IMR-90 (cell line): ENCODE measurements at regions not wholly inside any gene's neighbourhood (a gene's known extent, or its start where the extent isn't known, plus 50 kb on each side); places are given as distances from the start of the nearest gene placed in this dataset.

Source experiments
- ATAC-seq: fragments of 200-7000 bp; cut with Tn5 transposase; 2 replicates; pipeline ENCODE4 v1.9.1; 2020; ENCODE audit warnings: low read depth, mild to moderate bottlenecking, moderate library complexity
- BruUV-seq: library from RNA; stranded (reverse); fragments of 400-500 nt; replicated peaks from 2 replicates; lab custom pipeline; 2021; lab: Mats Ljungman, UMichigan
- CTCF ChIA-PET: fragments of 300-600 bp; formaldehyde crosslinking; extraction: SDS; loops from one replicate; lab custom pipeline; 2021; ENCODE audit warnings: antibody characterized with exemption; lab: Yijun Ruan, JAX
- POLR2A ChIA-PET: fragments of 300-600 bp; sonication (Branson Sonifier 250); formaldehyde crosslinking; loops from one replicate; lab custom pipeline; 2022; ENCODE audit warnings: antibody characterized with exemption; ENCODE audit not compliant: unreplicated experiment; lab: Charles Lee
- DNase-seq: peaks from one replicate; pipeline ENCODE4 v3.0.0; 2013
- H2AFZ ChIP-seq: replicated peaks from 2 replicates; pipeline ENCODE3; 2013; ENCODE audit warnings: low read length, mild to moderate bottlenecking; ENCODE audit not compliant: poor library complexity
- H2AK5ac ChIP-seq: 2 replicates; pipeline ENCODE4 v1.6.1; 2013; ENCODE audit warnings: low read depth, low read length, inconsistent platforms
- H2AK9ac ChIP-seq: replicated peaks from 2 replicates; pipeline ENCODE3; 2013; ENCODE audit warnings: mild to moderate bottlenecking, low read depth, low read length, moderate library complexity; ENCODE audit not compliant: poor library complexity
- H2BK120ac ChIP-seq: 2 replicates; pipeline ENCODE4 v1.6.1; 2013; ENCODE audit warnings: low read depth, low read length, inconsistent platforms
- H2BK15ac ChIP-seq: 3 replicates; pipeline ENCODE4 v1.6.1; 2013; ENCODE audit warnings: low read depth, low read length, inconsistent platforms
- H2BK20ac ChIP-seq: 2 replicates; pipeline ENCODE4 v1.6.1; 2013; ENCODE audit warnings: low read depth, mild to moderate bottlenecking, inconsistent platforms, low read length, moderate library complexity
- H2BK5ac ChIP-seq: 2 replicates; pipeline ENCODE4 v1.6.1; 2013; ENCODE audit warnings: mild to moderate bottlenecking, low read depth, low read length, inconsistent platforms; ENCODE audit not compliant: poor library complexity, severe bottlenecking
- H3K14ac ChIP-seq: replicated peaks from 2 replicates; pipeline ENCODE4 v1.6.1; 2013; ENCODE audit warnings: low read depth, low read length, inconsistent platforms
- H3K18ac ChIP-seq: 2 replicates; pipeline ENCODE4 v1.6.1; 2013; ENCODE audit warnings: low read depth, low read length, control low read depth
- H3K23ac ChIP-seq: 2 replicates; pipeline ENCODE4 v1.6.1; 2013; ENCODE audit warnings: low read depth, low read length, inconsistent platforms
- H3K27ac ChIP-seq: 2 replicates; pipeline ENCODE4 v1.5.1; 2013; ENCODE audit warnings: mild to moderate bottlenecking, control low read depth, low read length; ENCODE audit not compliant: insufficient read depth
- H3K27me3 ChIP-seq: 2 replicates; pipeline ENCODE4 v1.6.1; 2013; ENCODE audit warnings: low read length; ENCODE audit not compliant: control insufficient read depth, insufficient read depth
- H3K36me3 ChIP-seq: 2 replicates; pipeline ENCODE4 v1.6.1; 2013; ENCODE audit warnings: low read length, mixed read lengths; ENCODE audit not compliant: control insufficient read depth, insufficient read depth
- H3K4ac ChIP-seq: 2 replicates; pipeline ENCODE4 v1.6.1; 2013; ENCODE audit warnings: low read depth, low read length, inconsistent platforms
- H3K4me1 ChIP-seq: 2 replicates; pipeline ENCODE4 v1.6.1; 2013; ENCODE audit warnings: low read length, mixed read lengths; ENCODE audit not compliant: control insufficient read depth, insufficient read depth
- H3K4me2 ChIP-seq: 2 replicates; pipeline ENCODE4 v1.6.1; 2013; ENCODE audit warnings: low read depth, mild to moderate bottlenecking, control low read depth, low read length, moderate library complexity
- H3K4me3 ChIP-seq: 2 replicates; pipeline ENCODE4 v1.5.1; 2013; ENCODE audit warnings: low read depth, mild to moderate bottlenecking, control low read depth, low read length, moderate library complexity; ENCODE audit not compliant: insufficient read depth
- H3K56ac ChIP-seq: 2 replicates; pipeline ENCODE4 v1.6.1; 2013; ENCODE audit warnings: low read length, inconsistent platforms; ENCODE audit not compliant: insufficient read depth; ENCODE audit errors: extremely low read depth
- H3K79me1 ChIP-seq, 2 experiments: 2 replicates each; pipeline ENCODE4 v1.6.1; 2013; ENCODE audit warnings: low read length in 2 of 2, inconsistent platforms in 1 of 2, low read depth in 1 of 2
- H3K9ac ChIP-seq: 2 replicates; pipeline ENCODE4 v1.6.1; 2013; ENCODE audit warnings: low read depth, low read length, control low read depth
- H3K9me1 ChIP-seq: 2 replicates; pipeline ENCODE4 v1.6.1; 2013; ENCODE audit warnings: low read length, inconsistent platforms; ENCODE audit not compliant: insufficient read depth
- H3K9me3 ChIP-seq: 2 replicates; pipeline ENCODE4 v1.6.1; 2013; ENCODE audit warnings: low read length; ENCODE audit not compliant: control insufficient read depth, insufficient read depth
- H4K20me1 ChIP-seq: 2 replicates; pipeline ENCODE4 v1.6.1; 2013; ENCODE audit warnings: low read length, inconsistent platforms; ENCODE audit not compliant: insufficient read depth
- H4K5ac ChIP-seq: 2 replicates; pipeline ENCODE4 v1.6.1; 2013; ENCODE audit warnings: mild to moderate bottlenecking, low read depth, low read length, control low read depth
- H4K8ac ChIP-seq, 2 experiments: 2 replicates each; pipeline ENCODE4 v1.6.1; 2013; ENCODE audit warnings: low read depth in 2 of 2, low read length in 2 of 2, control low read depth in 1 of 2, inconsistent platforms in 1 of 2
- H4K91ac ChIP-seq: 2 replicates; pipeline ENCODE4 v1.6.1; 2013; ENCODE audit warnings: low read depth, low read length, inconsistent platforms; ENCODE audit not compliant: insufficient read depth
- BHLHE40 ChIP-seq: fragments of 150-350 bp; IDR thresholded peaks from 2 replicates; pipeline ENCODE4 v1.6.1; 2016; ENCODE audit warnings: mild to moderate bottlenecking, low read depth, low read length
- CEBPB ChIP-seq: IDR thresholded peaks from 2 replicates; pipeline ENCODE4 v1.6.1; 2012; ENCODE audit warnings: low read depth, low read length, improper control_type of control experiment
- CHD1 ChIP-seq: IDR thresholded peaks from 2 replicates; pipeline ENCODE4 v1.6.1; 2012; ENCODE audit warnings: low read depth, low read length, improper control_type of control experiment
- CTCF ChIP-seq: conservative IDR thresholded peaks from 2 replicates; pipeline ENCODE4 v1.5.1; 2012; ENCODE audit warnings: mild to moderate bottlenecking, low read depth, low read length, improper control_type of control experiment
- FOS ChIP-seq: fragments of 150-350 bp; IDR thresholded peaks from 2 replicates; pipeline ENCODE4 v1.6.1; 2016; ENCODE audit warnings: low read depth, low read length
- MAFK ChIP-seq: IDR thresholded peaks from 2 replicates; pipeline ENCODE4 v1.6.1; 2012; ENCODE audit warnings: low read depth, low read length, improper control_type of control experiment
- MXI1 ChIP-seq: IDR thresholded peaks from 2 replicates; pipeline ENCODE4 v1.6.1; 2012; ENCODE audit warnings: low read depth, mild to moderate bottlenecking, low read length, moderate library complexity, borderline replicate concordance
- NFE2L2 ChIP-seq: fragments of 150-350 bp; IDR thresholded peaks from 2 replicates; pipeline ENCODE4 v1.6.1; 2016; ENCODE audit warnings: low read depth, mild to moderate bottlenecking, low read length
- POLR2A ChIP-seq: IDR thresholded peaks from 2 replicates; pipeline ENCODE4 v1.6.1; 2012; ENCODE audit warnings: mild to moderate bottlenecking, low read depth, low read length
- RAD21 ChIP-seq: IDR thresholded peaks from 2 replicates; pipeline ENCODE4 v1.6.1; 2012; ENCODE audit warnings: low read length, improper control_type of control experiment
- RFX5 ChIP-seq: IDR thresholded peaks from 2 replicates; pipeline ENCODE4 v1.8.0; 2012; ENCODE audit warnings: low read depth, mild to moderate bottlenecking, low read length, moderate library complexity
- SMC3 ChIP-seq: fragments of 150-350 bp; IDR thresholded peaks from 2 replicates; pipeline ENCODE4 v1.6.1; 2016; ENCODE audit warnings: low read depth, mild to moderate bottlenecking, antibody characterized with exemption, low read length, moderate library complexity
- USF2 ChIP-seq: fragments of 150-350 bp; IDR thresholded peaks from 2 replicates; pipeline ENCODE4 v1.6.1; 2017; ENCODE audit warnings: mild to moderate bottlenecking, antibody characterized with exemption, low read length, low read depth
- WGBS, 2 experiments: methylation state at CpG; one replicate each; pipeline versions ENCODE4 v1.1.5 to v1.1.7; 2013; ENCODE audit warnings: missing lambda C conversion rate in 2 of 2; ENCODE audit not compliant: insufficient read length in 1 of 2; ENCODE audit errors: extremely low coverage in 2 of 2; 5-methylcytosine and 5-hydroxymethylcytosine counted together
- dilution Hi-C: fragments of 300-500 bp; cut with HindIII; formaldehyde crosslinking; loops from one replicate; pipeline ENCODE4 v1.14.3; 2018; ENCODE audit warnings: low sequenced_read_pairs; ENCODE audit not compliant: unreplicated experiment
- in situ Hi-C: fragments of 300-500 bp; cut with MboI; formaldehyde crosslinking; loops from 3 replicates; pipeline ENCODE4 v1.14.3; 2019; ENCODE audit warnings: low sequenced_read_pairs, inconsistent platforms, mixed read lengths
- intact Hi-C: fragments of 100-400 bp; cut with micrococcal nuclease; formaldehyde crosslinking; loops from 2 replicates; pipeline ENCODE4 v1.10.0; 2022
- TF ChIP-seq, protein P1 (sequence below): fragments of 150-350 bp; IDR thresholded peaks from 2 replicates; pipeline ENCODE4 v1.6.1; 2016; ENCODE audit warnings: low read depth, mild to moderate bottlenecking, low read length, moderate library complexity, borderline replicate concordance

DNA sequence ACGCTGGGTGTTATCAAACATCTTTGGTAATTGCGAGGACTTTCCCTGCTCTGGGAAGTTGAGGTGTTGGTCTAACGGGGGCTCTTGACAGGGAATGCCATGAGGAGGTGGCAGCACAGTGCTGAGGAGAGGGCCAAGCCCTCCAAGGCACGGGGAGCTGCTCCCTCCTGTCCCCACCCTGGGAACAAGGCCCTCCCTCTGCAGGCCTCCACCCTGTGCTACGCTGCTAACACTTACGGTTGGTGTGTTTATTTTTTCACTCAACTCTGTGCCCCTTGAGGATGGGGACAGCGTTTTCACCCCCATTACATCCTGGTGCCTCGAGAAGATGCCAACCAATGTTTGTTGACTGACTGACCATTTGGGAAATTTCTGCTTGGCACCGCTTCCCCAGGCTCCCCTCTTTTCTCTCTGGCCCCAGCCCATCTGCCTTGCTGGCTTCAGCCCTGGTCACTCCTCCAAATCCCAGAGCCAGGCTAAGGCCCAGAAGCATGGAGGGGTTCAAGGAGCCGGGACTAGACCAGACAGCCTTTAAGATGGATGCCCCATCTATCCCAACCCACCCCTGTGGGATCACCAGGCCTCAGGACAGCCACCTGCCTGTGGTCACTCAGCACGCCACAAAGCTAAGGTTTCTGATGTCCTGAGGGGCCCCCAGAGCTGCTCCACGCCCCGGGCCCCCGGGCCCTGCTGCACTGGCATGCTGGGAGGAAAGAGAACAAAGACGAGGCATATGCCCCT, 125.7 kb downstream of the BARX1 start:
- dilution Hi-C loops (no loop called here), in situ Hi-C loops (no loop called here), intact Hi-C loops (loop anchor here (5.0 kb wide), 2 partner anchors 133 to 173 kb away; no protein-coding TSS in a partner anchor)
- Histone ChIP-seq H4K8ac (no peak overlapping the region), H3K9me3 (no peaks in the 10 kb centered on the region), H2BK15ac (no peak overlapping the region), H4K20me1 (no peaks in the 10 kb centered on the region), H3K14ac (no peak overlapping the region), H3K4me3 (no peak overlapping the region), H3K56ac (no peak overlapping the region), H2AK9ac (no peak overlapping the region), H3K4me1 (no peaks in the 10 kb centered on the region), H3K23ac (no peak overlapping the region), H3K9ac (no peak overlapping the region), H2AK5ac (no peak overlapping the region), H3K18ac (no peak overlapping the region), H2BK5ac (no peak overlapping the region), H4K91ac (no peak overlapping the region), H3K4ac (no peak overlapping the region), H3K27ac (no peak overlapping the region), H3K27me3 (peaks cover 9% of the 10 kb centered on the region; the same call in 1 of the 2 replicates), H2AFZ (no peak overlapping the region), H2BK20ac (no peak overlapping the region), H3K4me2 (no peak overlapping the region), H4K5ac (no peak overlapping the region), H3K36me3 (no peaks in the 10 kb centered on the region), H3K79me1 (no peaks in the 10 kb centered on the region), H2BK120ac (no peak overlapping the region), H3K9me1 (no peaks in the 10 kb centered on the region)
- ChIA-PET CTCF (no interaction called here), POLR2A (no interaction called here)
- ATAC-seq (no peak), DNase-seq (no peak)
- TF ChIP-seq MAFK (no peak), RAD21 (no peak), BHLHE40 (no peak), CEBPB (no peak), SMC3 (no peak), USF2 (no peak), NFE2L2 (no peak), POLR2A (no peak), MXI1 (no peak), RFX5 (no peak), FOS (no peak), CTCF (no peak), CHD1 (no peak)
- TF ChIP-seq, protein P1, sequence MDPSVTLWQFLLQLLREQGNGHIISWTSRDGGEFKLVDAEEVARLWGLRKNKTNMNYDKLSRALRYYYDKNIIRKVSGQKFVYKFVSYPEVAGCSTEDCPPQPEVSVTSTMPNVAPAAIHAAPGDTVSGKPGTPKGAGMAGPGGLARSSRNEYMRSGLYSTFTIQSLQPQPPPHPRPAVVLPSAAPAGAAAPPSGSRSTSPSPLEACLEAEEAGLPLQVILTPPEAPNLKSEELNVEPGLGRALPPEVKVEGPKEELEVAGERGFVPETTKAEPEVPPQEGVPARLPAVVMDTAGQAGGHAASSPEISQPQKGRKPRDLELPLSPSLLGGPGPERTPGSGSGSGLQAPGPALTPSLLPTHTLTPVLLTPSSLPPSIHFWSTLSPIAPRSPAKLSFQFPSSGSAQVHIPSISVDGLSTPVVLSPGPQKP = no peak
- no TSS peak for BruUV-seq
- 0% methylated on average over 2 of the region's 15 CpGs; no CpG with 5 or more reads in 1 of the 2 experiments for WGBS, 2 experiments
